IPS-NIHi7 (cell line): ENCODE measurements at regions not wholly inside any gene's neighbourhood (a gene's known extent, or its start where the extent isn't known, plus 50 kb on each side); places are given as distances from the start of the nearest gene placed in this dataset.

ENCODE experiments used
- DNase-seq: peaks from one replicate; pipeline ENCODE4 v3.0.0; 2012; ENCODE audit warnings: mixed read lengths; ENCODE audit errors: extremely low spot score

DNA sequence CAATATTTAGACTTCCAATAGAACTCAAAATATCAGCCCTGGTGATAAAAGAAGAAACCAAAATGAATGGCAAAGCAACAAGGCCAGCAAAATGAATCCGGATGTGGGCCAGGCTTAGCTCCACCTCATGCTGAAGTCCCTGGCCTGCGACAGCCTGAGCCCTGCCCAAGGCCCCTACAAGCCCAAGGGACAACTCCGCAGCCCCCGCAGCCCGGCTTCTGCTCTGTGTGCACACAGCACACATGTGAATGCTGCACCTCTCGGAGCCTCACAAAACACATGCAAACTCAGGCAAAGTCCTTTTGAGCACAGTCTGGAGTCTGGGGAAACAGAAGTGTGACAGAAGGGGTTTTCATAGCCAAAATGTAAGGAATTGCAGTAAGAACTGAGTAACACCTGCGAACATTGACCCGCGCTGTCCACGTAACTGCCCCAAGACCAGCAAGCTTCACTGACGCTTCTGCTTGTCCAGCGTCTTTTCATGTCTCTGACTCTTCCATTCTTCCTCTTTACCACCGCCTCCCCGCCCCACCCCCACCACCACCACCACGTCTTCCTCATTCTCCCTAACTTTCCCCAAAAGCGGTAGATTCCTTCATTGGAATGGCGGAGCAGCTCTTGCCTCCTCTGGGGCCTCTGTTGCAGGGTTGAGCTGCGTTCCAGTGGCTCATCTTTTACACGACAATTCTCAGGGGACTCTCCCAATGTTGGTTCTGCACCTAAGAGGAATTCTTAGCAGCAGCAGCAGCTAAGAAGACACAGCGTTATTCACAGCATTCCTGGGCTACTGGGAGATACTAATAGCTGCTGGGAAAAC, 136.4 kb upstream of the COPS8 start:
- no peak for DNase-seq

DNA sequence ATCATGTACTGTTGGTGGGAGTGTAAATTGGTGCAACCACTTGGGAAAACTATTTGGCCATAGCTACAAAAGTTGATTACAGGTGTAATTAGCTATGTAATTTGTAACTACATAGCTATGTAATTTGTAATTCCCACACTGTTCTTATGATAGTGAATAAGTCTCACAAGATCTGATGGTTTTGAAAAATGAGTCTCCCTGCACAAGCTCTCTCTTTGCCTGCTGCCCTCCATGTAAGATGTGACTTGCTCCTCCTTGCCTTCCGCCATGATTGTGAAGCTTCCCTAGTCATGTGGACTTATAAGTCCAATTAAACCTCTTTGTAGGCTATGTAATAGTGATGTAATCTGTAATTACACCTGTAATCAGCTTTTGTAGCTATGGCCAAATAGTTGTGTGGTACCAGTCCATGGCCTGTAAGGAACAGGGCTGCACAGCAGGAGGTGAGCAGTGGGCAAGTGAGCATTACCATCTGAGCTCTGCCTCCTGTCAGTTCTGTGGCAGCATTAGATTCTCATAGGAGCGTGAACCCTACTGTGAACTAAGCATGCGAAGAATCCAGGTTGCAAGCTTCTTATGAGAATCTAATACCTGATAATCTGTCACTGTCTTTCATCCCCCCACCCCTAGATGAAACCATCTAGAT, 133.7 kb upstream of the COPS8 start:
- DNase-seq: no peak

DNA sequence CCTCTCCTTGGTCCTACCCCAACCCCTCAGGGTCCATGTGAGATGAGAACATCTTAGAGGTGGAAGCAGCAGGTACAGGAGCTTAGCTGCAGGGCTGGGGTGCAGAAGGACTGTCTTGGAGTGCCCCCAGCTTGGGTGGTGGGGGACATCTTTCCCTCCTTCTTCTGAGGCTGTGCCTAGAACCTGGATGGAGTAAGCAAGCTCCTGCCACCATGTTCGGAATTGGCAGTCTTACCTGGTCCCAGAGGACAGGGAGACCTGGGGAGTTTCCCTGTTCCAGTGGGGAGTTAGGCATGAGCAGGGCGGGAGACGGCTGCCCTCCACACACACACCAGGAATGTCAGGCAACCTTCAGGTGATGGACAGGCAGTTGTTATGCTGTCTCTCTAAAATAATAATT, 131.0 kb upstream of the COPS8 start:
- no peak for DNase-seq

DNA sequence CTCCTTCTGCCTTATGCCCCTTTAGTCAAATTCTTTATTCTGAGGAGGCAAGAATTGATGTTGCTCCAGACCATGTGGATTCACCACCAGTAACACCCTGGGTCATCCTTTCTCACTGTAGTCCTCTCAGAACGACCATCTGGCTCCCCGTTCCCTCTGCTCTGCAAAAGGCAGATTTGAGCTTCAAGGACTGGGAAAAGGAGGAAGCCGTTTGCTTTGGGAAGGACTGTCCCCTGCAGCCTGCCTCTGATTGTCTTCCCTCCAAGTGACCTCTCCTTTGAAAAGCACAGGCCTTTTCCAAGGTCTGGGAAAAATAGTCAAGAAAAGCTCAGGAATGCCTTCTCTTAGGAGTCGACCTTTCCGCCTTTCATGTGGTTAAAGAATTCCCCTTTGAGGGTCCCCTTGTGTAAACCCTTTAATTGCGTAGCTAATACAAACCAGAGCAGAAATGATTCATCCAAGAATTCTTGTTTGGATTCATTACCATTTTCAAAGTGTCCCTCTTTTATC, 130.1 kb upstream of the COPS8 start:
- no peak for DNase-seq

DNA sequence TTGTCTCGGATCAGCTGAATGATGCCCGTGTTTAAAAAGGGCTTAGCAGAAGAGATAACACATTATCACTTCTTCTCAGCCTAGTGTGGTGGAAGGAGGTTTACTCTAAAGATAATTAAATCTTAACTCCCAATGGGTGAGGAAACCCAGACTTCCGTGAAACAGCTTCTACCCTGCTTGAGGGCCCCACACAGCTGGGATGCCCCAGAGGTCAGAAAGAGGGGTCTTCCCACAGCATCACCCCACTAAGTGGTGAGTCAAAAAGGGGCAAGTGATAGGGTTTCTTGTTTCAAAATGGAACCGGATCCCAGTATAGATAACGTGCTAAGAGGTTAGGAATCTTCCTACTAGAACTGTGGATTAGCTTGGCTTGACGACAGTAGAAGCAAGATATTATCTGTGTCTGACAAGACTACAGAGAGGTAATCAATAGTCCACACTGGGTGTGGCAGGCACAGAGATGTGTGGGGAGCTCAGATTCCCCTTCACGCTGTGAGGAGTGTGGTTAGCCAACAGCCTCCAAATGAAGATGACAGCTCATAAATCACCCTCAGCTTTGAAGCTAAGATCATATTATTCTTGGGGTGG, 129.6 kb upstream of the COPS8 start:
- no peak for DNase-seq

DNA sequence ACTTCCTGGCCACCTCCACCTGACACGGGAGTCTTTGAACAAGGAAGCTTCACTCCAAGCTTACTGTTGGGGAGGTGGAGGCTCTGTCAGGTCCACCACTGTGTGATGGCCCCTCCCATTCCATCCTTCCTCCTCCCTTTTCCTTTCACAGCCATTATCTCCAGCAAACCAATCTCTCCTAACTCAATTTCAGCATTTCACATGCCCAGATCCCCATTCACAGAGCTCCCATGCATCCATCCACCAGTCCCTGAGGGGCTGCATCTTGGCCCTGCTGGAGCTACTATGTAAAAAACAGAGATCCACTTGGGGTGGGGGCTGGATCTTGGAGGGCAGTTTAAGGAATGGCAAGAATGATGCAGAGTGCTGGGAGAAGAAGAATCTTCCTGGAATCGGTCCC, 129.0 kb upstream of the COPS8 start:
- DNase-seq: no peak

DNA sequence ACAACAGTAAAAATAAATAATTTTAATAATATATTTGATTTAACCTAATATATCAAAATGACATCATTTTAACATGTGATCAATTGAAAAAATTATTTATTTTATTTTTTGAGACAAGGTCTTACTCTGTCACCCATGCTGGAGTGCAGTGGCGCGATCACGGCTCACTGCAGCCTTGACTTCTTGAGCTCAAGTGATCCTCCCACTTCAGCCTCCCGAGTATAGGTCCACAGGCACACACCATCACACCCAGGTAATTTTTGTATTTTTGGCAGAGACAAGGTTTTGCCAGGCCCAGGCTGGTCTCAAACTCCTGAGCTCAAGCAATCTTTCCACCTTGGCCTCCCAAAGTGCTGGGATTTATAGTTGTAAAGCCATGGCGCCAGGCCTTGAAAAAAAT, 126.7 kb upstream of the COPS8 start:
- no peak for DNase-seq

DNA sequence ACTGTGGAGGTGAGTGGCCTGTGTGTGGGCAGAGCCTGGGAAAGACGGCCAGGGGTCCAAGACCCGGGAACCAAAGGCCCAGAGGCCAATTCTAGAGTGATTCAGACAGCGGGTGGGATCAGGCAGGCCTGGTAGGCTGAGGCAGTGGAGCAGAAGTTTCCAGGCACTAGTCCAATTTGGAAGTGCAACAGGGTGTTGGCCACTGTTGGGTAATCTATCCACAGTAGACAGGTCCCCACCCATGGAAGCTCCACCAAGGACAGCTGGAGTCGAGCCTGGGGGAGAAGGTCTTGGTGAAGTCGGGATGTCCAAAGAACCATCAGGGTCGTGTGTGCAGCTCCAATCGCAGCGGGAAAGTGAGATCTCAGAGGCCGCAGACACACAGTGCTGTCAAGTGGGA, 125.8 kb upstream of the COPS8 start:
- DNase-seq: no peak

DNA sequence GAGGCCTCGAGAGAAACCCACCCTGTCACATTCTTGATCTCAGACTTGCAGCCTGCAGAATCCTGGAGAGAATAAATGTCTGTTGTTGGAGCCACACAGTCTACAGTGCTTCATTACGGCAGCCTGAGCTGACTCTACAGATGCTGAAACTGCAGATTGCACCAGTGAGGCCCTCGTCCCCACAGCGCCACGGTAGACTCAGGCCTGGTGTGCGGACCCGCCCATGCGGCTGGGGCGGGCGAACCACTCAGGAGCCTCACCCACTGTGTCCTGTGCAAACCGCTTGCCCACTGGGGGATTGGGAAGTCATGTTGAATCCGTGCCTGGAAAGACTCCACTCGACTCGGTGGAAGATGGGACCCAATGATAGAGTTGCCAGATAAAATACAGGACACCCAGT, 125.2 kb upstream of the COPS8 start:
- no peak for DNase-seq

DNA sequence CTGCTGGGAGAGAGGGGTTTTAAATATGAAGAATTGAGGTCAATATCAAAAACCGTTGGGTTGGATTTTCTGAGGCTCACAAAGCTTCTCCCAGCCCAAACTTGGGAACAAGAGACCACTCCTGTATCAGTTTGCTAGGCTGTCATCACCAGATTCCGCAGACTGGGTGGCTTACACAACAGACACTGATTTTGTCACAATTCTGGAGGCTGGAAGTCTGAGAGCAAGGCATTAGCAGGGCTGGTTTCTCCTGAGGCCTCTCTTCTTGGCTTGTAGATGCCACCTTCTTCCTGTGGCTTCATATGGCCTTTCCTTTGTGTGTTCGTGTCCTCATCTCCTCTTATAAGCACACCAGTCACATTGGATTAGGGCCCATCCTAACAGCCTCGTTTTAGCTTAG, 122.9 kb upstream of the COPS8 start:
- DNase-seq: no peak

DNA sequence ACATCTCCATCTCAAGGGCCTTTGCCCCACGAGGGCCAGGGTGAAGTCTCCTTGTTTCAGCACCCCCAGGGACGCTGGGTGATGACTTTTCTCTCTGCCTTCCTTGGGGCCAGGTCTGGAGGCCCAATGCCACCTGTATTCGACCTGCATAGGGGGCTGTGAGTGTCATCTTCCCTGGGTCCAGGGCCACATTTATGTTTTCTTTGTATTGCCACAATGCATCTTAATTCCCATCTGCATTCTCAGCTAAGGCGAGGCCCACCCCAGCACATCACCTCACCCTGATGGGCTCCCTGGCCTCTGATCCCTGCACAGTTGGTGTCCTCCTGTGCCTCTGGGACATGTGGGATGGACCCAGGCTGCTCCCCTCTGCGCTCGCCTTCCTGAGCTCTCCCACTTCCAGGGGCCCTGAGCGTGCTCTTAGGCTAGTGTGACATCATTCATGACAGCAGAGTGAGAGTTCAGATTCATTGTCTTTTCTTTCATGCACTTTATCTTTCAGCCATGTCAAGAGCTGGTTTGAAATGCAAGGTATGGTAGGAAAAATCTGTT, 122.0 kb upstream of the COPS8 start:
- no peak for DNase-seq

DNA sequence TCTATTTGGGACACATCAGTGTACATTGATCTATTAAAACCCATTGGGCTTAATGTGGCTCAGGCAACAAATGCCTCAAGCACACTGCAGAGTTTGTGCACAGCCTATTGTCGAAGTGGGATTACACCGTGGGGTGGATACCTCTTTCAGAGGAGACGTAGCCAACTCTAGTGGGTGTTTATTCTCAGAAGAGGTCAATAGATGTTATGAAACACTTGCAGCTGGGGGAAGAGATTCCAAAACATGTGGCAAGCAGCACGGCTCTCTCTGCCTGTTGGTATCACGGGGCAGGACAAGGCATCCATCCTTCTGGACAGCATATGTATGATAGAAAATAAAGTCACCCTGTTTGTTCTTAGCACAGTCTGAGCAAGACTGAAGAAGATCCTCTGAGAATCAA, 121.4 kb upstream of the COPS8 start:
- DNase-seq: no peak

DNA sequence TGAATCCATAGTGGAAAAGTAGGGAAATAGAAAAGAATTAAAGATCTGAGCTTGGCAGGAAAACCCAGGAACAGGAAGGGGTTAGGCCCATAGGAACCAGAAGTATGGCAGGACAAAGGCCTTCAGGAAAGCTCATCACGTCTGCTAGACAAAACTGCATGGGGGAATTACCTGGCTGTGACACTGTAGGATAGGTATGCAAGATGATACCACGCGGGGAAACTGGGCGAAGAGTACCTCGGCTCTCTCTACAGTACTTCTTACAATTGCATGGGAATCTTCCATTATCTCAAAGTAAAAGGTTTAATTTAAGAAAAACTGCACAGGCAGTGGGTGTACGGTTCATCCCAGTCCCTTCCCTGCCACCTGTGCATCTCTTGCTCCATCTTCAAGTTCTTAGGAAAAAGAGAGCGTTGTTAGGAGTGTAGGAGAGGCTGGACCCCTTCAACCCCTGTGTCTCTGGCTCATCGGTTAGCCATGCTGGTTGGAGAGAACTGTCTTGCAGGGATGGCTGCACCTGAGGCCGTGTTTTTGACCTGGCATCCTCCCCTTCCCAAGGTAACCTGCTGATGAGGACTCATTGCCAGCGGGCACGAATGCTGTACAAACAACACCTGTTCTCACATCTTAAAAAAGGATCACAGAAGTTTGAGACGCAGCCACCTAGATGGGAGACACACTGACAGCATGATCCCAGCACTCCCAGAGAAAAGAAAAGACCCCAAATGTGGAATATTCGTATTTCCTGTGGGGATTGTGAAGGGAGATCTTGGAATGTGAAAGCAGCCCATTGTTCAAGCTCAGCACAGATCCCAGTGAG, 120.5 kb upstream of the COPS8 start:
- no peak for DNase-seq

DNA sequence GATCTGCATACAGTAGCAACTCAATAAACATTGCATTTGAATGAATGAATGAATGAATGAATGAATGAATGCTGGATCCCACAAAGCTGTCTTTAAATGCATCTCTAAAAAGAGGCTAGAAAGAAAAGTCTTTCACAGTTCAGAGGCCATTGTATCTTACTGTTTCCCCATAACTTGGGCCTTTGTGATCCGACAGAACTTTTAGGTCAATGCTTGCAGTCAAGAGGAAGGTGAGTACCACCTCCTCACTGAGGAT, 119.9 kb upstream of the COPS8 start:
- DNase-seq: no peak

DNA sequence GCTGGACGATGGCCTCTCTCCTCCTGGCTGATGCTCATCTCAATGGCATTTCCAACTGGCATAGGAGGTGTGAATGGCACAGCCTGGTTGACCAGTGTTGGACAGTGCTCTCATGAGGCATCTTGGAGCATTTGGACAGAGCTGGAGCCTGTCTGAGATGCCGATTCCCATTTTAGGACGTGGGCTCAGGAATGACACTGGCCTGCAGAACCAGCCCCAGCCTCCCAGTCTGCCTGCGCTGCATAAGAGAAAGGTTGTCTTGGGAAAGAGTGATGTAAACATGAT, 118.2 kb upstream of the COPS8 start:
- no peak for DNase-seq

DNA sequence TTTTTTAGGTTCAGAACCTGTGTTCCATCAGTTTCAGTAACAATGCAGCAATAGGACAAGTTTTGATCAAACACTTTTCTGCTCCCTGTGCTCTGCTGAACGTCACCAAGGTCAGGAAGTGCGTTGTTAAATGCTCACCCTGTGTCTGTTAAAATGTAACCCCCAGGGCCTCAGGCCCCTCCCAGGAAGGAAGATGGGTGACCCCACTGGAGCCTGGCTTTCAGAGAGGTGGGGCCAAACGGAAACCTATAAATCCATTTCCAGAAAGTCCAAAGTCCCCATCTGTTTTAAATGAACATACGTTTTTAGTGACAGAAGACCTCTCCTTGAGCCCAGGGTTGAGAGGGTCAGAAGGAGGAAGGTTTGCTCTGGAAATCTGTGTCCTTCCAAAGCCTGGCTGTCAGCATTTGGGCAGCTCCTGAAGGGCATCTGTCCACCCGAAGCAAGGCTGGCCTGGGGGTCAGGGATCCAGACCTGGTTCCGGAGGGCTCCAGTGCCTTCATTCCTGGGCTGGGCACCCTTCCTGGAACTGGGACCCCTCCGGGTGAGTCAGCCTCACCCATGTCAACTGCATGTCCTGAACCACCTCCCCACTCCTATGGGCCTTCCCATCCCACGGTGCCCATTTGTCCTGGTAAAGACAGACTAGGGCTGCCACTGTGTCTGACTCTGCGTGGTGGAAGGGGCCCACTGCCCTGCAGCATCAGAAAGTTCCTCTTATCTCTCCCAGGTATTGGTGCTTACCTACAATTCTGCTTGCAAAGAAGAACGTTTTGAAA, 117.4 kb upstream of the COPS8 start:
- DNase-seq: no peak

DNA sequence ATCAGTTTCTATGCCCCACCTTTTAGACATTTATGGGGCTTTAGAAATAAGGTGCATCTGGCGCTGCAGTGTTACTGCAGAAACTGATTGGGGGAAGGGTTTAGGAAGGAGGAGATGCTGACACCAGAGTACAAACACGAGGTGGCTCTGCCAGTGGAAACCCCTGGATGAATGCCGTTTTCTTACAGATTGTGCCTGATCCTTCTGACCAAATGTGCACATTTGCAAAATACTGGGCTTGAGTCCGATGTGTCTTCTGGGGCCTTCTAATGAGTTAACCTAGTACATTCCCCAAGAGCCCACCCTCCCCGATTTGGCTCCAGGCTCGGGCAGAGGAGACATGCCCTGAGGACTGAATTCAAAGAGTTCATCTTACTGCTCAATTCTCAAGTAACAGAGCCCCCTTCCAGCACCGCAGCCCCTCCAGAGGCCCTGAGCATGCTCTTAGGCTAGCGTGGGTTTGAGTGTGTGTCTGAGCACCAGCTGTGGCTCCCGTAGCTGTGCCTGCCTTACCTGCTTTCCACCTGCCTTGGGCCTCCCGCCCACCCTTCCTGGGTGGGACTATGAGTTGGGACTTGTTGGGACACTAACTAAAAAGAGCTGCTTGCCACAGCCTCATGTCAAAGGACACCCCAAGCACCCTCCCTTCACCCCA, 116.7 kb upstream of the COPS8 start:
- DNase-seq: no peak

DNA sequence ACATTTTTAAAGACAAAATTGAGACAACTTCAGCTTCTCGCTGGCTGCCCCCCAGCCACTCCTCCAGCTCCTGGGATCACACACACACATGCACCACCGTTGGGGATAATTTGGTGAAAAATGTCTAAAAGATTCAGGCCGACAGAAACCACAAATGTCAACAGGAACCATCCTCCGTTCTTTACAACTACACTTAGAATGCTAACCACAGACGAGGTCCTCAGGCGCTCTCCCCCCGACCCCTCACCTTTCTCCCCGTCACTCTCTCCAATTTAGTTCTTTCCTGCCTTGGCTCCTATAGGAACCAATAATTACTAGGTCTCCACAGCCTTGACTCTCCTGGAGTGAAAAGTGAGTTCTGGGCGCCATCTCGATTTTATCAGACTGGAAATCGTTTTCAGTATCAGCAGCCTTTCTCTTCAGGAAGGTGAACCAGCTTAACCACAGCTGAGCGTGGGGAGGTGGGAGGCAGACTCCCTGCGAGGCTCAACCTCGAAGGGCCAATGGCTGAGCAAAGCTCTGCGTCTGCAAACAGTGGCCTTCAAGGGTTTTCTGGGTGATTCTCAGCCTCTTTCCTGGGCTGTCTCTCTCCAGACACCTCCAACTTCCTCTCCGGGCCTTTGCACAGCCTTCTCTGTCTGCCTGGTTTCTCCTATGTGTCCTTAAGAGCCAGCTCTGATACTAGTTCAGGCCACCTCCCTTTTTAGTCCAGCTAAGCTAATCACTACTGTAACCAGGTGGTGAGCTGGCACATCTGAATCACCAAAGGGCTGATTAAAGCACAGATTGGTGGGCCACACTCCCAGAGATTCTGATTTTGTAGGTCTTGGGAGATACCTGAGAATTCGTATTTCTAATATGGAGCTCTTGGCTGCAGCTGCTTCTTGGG, 115.7 kb upstream of the COPS8 start:
- no peak for DNase-seq

DNA sequence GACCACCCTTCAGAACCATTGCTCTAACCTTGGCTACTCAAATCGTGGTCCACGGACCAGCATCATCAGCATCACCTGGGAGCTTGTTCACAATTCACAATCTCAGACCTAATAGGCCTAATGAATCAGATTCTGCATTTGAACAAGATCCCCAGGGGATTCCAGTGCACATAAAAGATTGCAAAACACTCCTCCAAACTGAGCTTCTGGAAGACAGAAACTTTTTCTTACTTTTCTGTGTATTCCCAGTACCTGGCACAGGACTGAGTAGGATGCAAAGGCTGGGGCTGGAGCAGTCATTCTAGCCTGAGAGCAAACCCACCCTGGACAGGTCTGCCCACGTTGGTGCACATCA, 115.1 kb upstream of the COPS8 start:
- DNase-seq: no peak

DNA sequence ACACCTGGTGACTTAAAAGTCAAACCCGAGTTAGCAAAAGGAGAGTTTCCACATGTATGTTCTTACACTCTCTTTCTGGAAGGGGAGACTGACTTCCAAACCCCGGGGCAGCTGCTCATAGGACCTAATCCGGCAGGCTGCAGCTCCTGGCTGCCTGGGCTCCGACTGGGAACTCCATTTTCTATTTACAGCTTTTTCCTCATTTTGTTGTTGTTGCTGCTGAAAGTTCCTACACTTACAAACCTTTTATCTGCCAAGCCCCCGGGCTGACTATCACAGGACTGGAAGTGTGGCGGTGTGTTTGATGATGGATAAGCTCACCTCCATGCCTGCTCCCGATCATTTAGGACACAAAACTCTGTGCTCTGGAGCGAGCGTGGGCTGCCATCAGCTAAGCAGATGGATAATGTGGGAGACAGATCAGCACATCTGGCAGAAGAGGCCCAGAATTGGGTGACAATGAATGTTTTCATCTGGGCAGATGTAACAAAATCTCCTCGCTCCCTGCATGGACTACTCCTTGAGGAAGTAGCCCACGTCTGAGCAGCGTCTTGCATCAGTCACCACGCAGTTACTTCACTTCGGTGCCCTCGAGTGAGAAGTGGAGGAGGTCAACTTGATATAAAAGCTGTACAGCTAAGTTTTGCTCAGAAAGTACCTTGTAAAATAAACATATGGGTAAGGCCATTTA, 114.4 kb upstream of the COPS8 start:
- DNase-seq: no peak
